Left lung (tissue), 4 donors: ENCODE measurements at regions not wholly inside any gene's neighbourhood (a gene's known extent, or its start where the extent isn't known, plus 50 kb on each side); places are given as distances from the start of the nearest gene placed in this dataset.

Source experiments
- ATAC-seq: fragments of 200-7000 bp; cut with Tn5 transposase; one replicate; pipeline ENCODE4 v1.9.1; 2020; ENCODE audit warnings: moderate library complexity
- DNase-seq, 4 donors: peaks; one replicate each; pipeline ENCODE4 v3.0.0-alpha.2; 2013 to 2020
- H3K27ac ChIP-seq, 2 donors: fragments of 200-600 bp; sonication (generic) in 1 of 2; one replicate each; pipeline versions ENCODE4 v1.5.0 to v1.8.0; 2020 to 2021
- H3K27me3 ChIP-seq, 2 donors: fragments of 200-600 bp; sonication (generic) in 1 of 2; one replicate each; pipeline versions ENCODE4 v1.5.0 to v1.8.0; 2020 to 2021
- H3K36me3 ChIP-seq, 2 donors: fragments of 200-600 bp; sonication (generic) in 1 of 2; one replicate each; pipeline versions ENCODE4 v1.5.0 to v1.8.0; 2020 to 2021
- H3K4me1 ChIP-seq, 2 donors: fragments of 200-600 bp; one replicate each; pipeline ENCODE4 v1.8.0; 2021
- H3K4me3 ChIP-seq, 2 donors: fragments of 200-600 bp; sonication (generic) in 1 of 2; one replicate each; pipeline versions ENCODE4 v1.5.0 to v1.8.0; 2020 to 2021; ENCODE audit warnings: mild to moderate bottlenecking in 1 of 2
- H3K9me3 ChIP-seq, 2 donors: fragments of 200-600 bp; sonication (generic) in 1 of 2; one replicate each; pipeline versions ENCODE4 v1.5.0 to v1.8.0; 2020 to 2021
- CTCF ChIP-seq, 2 donors: fragments of 200-600 bp; sonication (generic) in 1 of 2; IDR thresholded peaks; one replicate each; pipeline versions ENCODE4 v1.5.0 to v1.8.0; 2021; ENCODE audit warnings: antibody characterized with exemption in 2 of 2
- intact Hi-C, 2 donors: fragments of 100-400 bp; cut with DNase I; formaldehyde crosslinking; loops; one replicate each; pipeline versions ENCODE4 v1.11.2 to v1.14.2; 2022
- donor health status: DM: no; HTN: yes; CAD: no.
- donor health status: DM: no; HTN: no; CAD: no.

- Histone ChIP-seq H3K4me3 (no peak overlapping the region), H3K9me3 (no peaks in the 10 kb centered on the region), H3K4me1 (no peaks in the 10 kb centered on the region), H3K36me3 (no peaks in the 10 kb centered on the region), H3K27ac (no peak overlapping the region), H3K27me3 (no peaks in the 10 kb centered on the region)
- intact Hi-C loops: no loop called here
- TF ChIP-seq CTCF (IDR thresholded peaks at IDR 0.05): no peak
- no peak for ATAC-seq
- no peak for DNase-seq
Observed at GRCh38 chr4:165716472-165716871, 156.6 kb upstream of the TLL1 start.

- ATAC-seq (no peak), DNase-seq (no peak)
- H3K36me3 ChIP-seq: no peaks in the 10 kb centered on the region
- no peaks in the 10 kb centered on the region for H3K4me1 ChIP-seq
- H3K4me3 ChIP-seq: no peak overlapping the region
- H3K27ac ChIP-seq: no peak overlapping the region
- intact Hi-C loops: no loop called here
- TF ChIP-seq CTCF (IDR thresholded peaks at IDR 0.05): no peak
- no peaks in the 10 kb centered on the region for H3K27me3 ChIP-seq
- H3K9me3 ChIP-seq: no peaks in the 10 kb centered on the region
Observed at GRCh38 chr4:165718660-165719059, 154.4 kb upstream of the TLL1 start.

GRCh38 chr4:165720411-165721082 is 152.5 kb upstream of the TLL1 start:
- DNase-seq (no peak), ATAC-seq (peak; percentile 64)
- no peak for TF ChIP-seq CTCF (IDR thresholded peaks at IDR 0.05)
- H3K27me3 ChIP-seq: no peaks in the 10 kb centered on the region
- H3K36me3 ChIP-seq: no peaks in the 10 kb centered on the region
- H3K4me1 ChIP-seq: no peaks in the 10 kb centered on the region
- no peak overlapping the region for H3K27ac ChIP-seq
- H3K9me3 ChIP-seq: no peaks in the 10 kb centered on the region
- intact Hi-C loops: no loop called here
- no peak overlapping the region for H3K4me3 ChIP-seq

GRCh38 chr4:165721815-165722214 is 151.2 kb upstream of the TLL1 start:
- Histone ChIP-seq H3K36me3 (no peaks in the 10 kb centered on the region), H3K27ac (no peak overlapping the region), H3K4me3 (no peak overlapping the region), H3K9me3 (no peaks in the 10 kb centered on the region), H3K4me1 (no peaks in the 10 kb centered on the region), H3K27me3 (no peaks in the 10 kb centered on the region)
- ATAC-seq: peak; percentile 91
- intact Hi-C loops: no loop called here
- peak in 1 of 4 donors; percentile 50 for DNase-seq
- no peak for TF ChIP-seq CTCF (IDR thresholded peaks at IDR 0.05)

- Histone ChIP-seq H3K27ac (no peak overlapping the region), H3K9me3 (no peaks in the 10 kb centered on the region), H3K4me3 (no peak overlapping the region), H3K27me3 (no peaks in the 10 kb centered on the region), H3K36me3 (no peaks in the 10 kb centered on the region), H3K4me1 (no peaks in the 10 kb centered on the region)
- ATAC-seq (no peak), DNase-seq (peak in 1 of 4 donors; percentile 52)
- no peak for TF ChIP-seq CTCF (IDR thresholded peaks at IDR 0.05)
- intact Hi-C loops: no loop called here
Observed at GRCh38 chr4:165723051-165723795, 149.8 kb upstream of the TLL1 start.
